ENCODE measurements at regions not wholly inside any gene's neighbourhood (a gene's known extent, or its start where the extent isn't known, plus 50 kb on each side); places are given as distances from the start of the nearest gene placed in this dataset.

DNA sequence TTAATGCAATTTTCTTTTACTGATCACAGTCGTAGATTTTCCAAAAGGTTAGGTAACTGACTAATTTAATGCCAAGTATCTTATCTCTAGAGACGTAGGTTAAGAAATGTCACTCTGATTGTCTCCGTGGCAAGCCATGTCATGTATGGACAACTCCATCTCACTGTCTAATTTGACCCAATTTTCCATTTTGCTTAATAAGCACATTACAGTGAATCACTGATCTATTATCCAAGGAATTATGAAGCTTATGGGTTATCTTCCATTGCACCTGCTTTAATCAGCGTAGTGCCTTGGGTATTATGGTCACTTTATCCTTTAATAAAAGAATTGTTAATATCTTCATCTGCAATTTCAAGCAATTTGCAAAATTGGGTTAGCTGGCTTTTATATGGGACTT is 557.4 kb upstream of the ROBO2 start:
- no peak for TF ChIP-seq EP300 (IDR thresholded peaks at IDR 0.05)
- TF ChIP-seq CTCF (IDR thresholded peaks at IDR 0.05): no peak
- TF ChIP-seq POLR2A (IDR thresholded peaks at IDR 0.05): no peak
- DNase-seq: no peak
- intact Hi-C loops (cut with DNase I): no loop called here
- WGBS, 3 donors: 78 to 86% (median 82%) methylated on average over 4 of the region's 4 CpGs
- H3K9me3 ChIP-seq: no peaks in the 10 kb centered on the region
- no peaks in the 10 kb centered on the region for H3K36me3 ChIP-seq
- H3K4me1 ChIP-seq (ENCODE audit: insufficient read depth): no peaks in the 10 kb centered on the region
- H3K27ac ChIP-seq: no peak overlapping the region
- no peaks in the 10 kb centered on the region for H3K27me3 ChIP-seq
- no peak overlapping the region for H3K4me3 ChIP-seq

DNA sequence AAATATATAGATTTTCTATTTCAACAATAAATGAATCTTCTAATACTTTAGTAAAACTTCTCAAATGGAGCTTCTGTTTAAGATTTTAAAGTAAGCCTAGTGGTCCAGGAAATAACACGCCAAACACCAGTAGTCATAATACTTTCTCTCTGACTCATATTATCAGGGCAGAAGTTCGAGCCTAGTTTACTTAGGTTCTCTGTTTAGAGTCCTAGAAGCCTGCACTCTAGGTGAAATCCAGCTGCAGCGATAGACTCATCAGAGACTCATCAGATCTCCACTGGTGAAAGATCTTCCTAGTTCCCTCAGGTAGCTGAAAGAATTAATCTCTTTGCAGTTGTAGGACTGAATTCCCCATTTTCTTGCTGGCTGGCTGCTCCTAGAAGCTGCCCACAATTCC is 552.5 kb upstream of the ROBO2 start:
- H3K9me3 ChIP-seq: no peaks in the 10 kb centered on the region
- DNase-seq: no peak
- H3K36me3 ChIP-seq: no peaks in the 10 kb centered on the region
- H3K4me1 ChIP-seq (ENCODE audit: insufficient read depth): no peaks in the 10 kb centered on the region
- no peak overlapping the region for H3K4me3 ChIP-seq
- no peak overlapping the region for H3K27ac ChIP-seq
- WGBS, 3 donors: 79 to 88% (median 84%) methylated on average over 3 of the region's 3 CpGs
- intact Hi-C loops (cut with DNase I): no loop called here
- no peak for TF ChIP-seq POLR2A (IDR thresholded peaks at IDR 0.05)
- H3K27me3 ChIP-seq: no peaks in the 10 kb centered on the region

GRCh38 chr3:76490064-76490463 is 549.8 kb upstream of the ROBO2 start:
- no peak for DNase-seq
- TF ChIP-seq EP300 (IDR thresholded peaks at IDR 0.05) (no peak), POLR2A (IDR thresholded peaks at IDR 0.05) (no peak), CTCF (IDR thresholded peaks at IDR 0.05) (no peak)
- H3K27me3 ChIP-seq: no peaks in the 10 kb centered on the region
- no peaks in the 10 kb centered on the region for H3K9me3 ChIP-seq
- H3K27ac ChIP-seq: no peak overlapping the region
- WGBS, 3 donors: 83 to 89% (median 85%) methylated on average over 3 of the region's 3 CpGs
- no peaks in the 10 kb centered on the region for H3K36me3 ChIP-seq
- no peak overlapping the region for H3K4me3 ChIP-seq
- intact Hi-C loops (cut with DNase I): no loop called here
- no peaks in the 10 kb centered on the region for H3K4me1 ChIP-seq (ENCODE audit: insufficient read depth)

DNA sequence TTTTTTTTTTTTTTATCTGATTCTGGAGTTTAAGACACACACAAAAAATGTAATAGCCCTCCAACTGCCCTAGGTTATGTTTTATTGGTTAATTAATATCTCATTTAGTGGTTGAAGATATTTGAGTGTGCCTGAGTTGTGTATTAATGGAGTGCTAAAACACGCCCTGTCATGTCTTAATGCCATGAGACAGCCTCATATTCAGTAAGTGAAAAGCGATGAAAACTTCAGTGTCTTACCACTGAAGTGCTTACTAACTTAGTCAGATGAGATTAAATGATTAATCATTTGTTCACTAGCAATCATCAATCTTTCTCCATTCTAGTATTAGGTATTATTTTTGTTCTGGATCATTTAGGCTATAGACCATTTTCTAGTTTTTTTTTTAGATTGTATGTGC is 544.7 kb upstream of the ROBO2 start:
- Histone ChIP-seq H3K4me3 (no peak overlapping the region), H3K4me1 (ENCODE audit: insufficient read depth) (no peaks in the 10 kb centered on the region), H3K27me3 (no peaks in the 10 kb centered on the region), H3K27ac (no peak overlapping the region), H3K9me3 (no peaks in the 10 kb centered on the region), H3K36me3 (no peaks in the 10 kb centered on the region)
- intact Hi-C loops (cut with DNase I): no loop called here
- 83 to 94% (median 86%) methylated on average over 2 of the region's 2 CpGs for WGBS, 3 donors
- no peak for DNase-seq
- TF ChIP-seq EP300 (IDR thresholded peaks at IDR 0.05) (no peak), CTCF (IDR thresholded peaks at IDR 0.05) (no peak), POLR2A (IDR thresholded peaks at IDR 0.05) (no peak)

- H3K36me3 ChIP-seq: no peaks in the 10 kb centered on the region
- no peak overlapping the region for H3K27ac ChIP-seq
- no peaks in the 10 kb centered on the region for H3K4me1 ChIP-seq (ENCODE audit: insufficient read depth)
- intact Hi-C loops (cut with DNase I): no loop called here
- no peak overlapping the region for H3K4me3 ChIP-seq
- 55 to 67% (median 60%) methylated on average over 3 of the region's 3 CpGs for WGBS, 3 donors
- no peaks in the 10 kb centered on the region for H3K9me3 ChIP-seq
- no peaks in the 10 kb centered on the region for H3K27me3 ChIP-seq
- no peak for DNase-seq
- TF ChIP-seq POLR2A (IDR thresholded peaks at IDR 0.05) (no peak), EP300 (IDR thresholded peaks at IDR 0.05) (no peak), CTCF (IDR thresholded peaks at IDR 0.05) (no peak)
Observed at GRCh38 chr3:76497636-76498035, 542.3 kb upstream of the ROBO2 start.

Measured in ovary (tissue), 7 donors.